HEK293 (cell line): ENCODE measurements at regions not wholly inside any gene's neighbourhood (a gene's known extent, or its start where the extent isn't known, plus 50 kb on each side); places are given as distances from the start of the nearest gene placed in this dataset.

Experiments used
- CTCF ChIA-PET: fragments of 350-600 bp; formaldehyde crosslinking; extraction: SDS; loops from one replicate; lab custom pipeline; 2021; ENCODE audit warnings: antibody characterized with exemption; lab: Yijun Ruan, JAX
- POLR2A ChIA-PET: fragments of 300-600 bp; formaldehyde crosslinking; extraction: SDS; loops from one replicate; lab custom pipeline; 2020; ENCODE audit warnings: antibody characterized with exemption, inconsistent platforms; lab: Yijun Ruan, JAX
- H3K27ac ChIP-seq: fragments of 200-500 bp; sonication (Bioruptor generic); 2 replicates; pipeline ENCODE4 v1.5.1; 2014; ENCODE audit warnings: low read depth, low read length, control low read depth, inconsistent platforms; ENCODE audit errors: extremely low read depth
- H3K36me3 ChIP-seq, 2 experiments: fragments of 200-500 bp in 1 of 2; sonication (Bioruptor generic) in 1 of 2; 1 replicate in 1 of 2; 2 replicates in 1 of 2; pipeline ENCODE4 v1.5.1; 2014 to 2017; ENCODE audit warnings: inconsistent platforms in 2 of 2, low read length in 2 of 2; ENCODE audit not compliant: control insufficient read depth in 2 of 2, insufficient read depth in 1 of 2
- H3K4me1 ChIP-seq: fragments of 200-500 bp; sonication (Bioruptor generic); 2 replicates; pipeline ENCODE4 v1.5.1; 2014; ENCODE audit warnings: mild to moderate bottlenecking, low read length, inconsistent platforms; ENCODE audit not compliant: control insufficient read depth, insufficient read depth
- H3K4me3 ChIP-seq: 2 replicates; pipeline ENCODE4 v1.5.1; 2011; ENCODE audit warnings: low read depth, mild to moderate bottlenecking, control low read depth, low read length, moderate library complexity
- H3K9me3 ChIP-seq: fragments of 200-500 bp; sonication (Bioruptor generic); 2 replicates; pipeline ENCODE4 v1.5.1; 2014; ENCODE audit warnings: low read depth, low read length, inconsistent platforms; ENCODE audit not compliant: control insufficient read depth, insufficient read depth
- CTCF ChIP-seq: fragments of 450-650 bp; formaldehyde crosslinking; IDR thresholded peaks from 2 replicates; pipeline ENCODE4 v1.5.1; 2016; ENCODE audit warnings: missing biosample characterization, missing genetic modification characterization
- KLF10 ChIP-seq: fragments of 450-650 bp; IDR thresholded peaks from 2 replicates; pipeline ENCODE4 v1.5.1; 2018; ENCODE audit warnings: missing biosample characterization, mild to moderate bottlenecking, missing genetic modification characterization
- KLF17 ChIP-seq: fragments of 450-650 bp; formaldehyde crosslinking; IDR thresholded peaks from 2 replicates; pipeline ENCODE4 v1.5.1; 2016; ENCODE audit warnings: missing biosample characterization, missing genetic modification characterization
- PRDM1 ChIP-seq: fragments of 450-650 bp; formaldehyde crosslinking; IDR thresholded peaks from 2 replicates; pipeline ENCODE4; 2016; ENCODE audit warnings: missing biosample characterization, missing genetic modification characterization
- REST ChIP-seq: fragments of 450-650 bp; formaldehyde crosslinking; IDR thresholded peaks from 2 replicates; pipeline ENCODE4 v1.5.1; 2016; ENCODE audit warnings: missing biosample characterization, missing genetic modification characterization
- SCRT1 ChIP-seq: fragments of 450-650 bp; formaldehyde crosslinking; IDR thresholded peaks from 2 replicates; pipeline ENCODE4 v1.5.1; 2016; ENCODE audit warnings: missing biosample characterization, missing genetic modification characterization, borderline replicate concordance
- SP3 ChIP-seq: fragments of 450-650 bp; formaldehyde crosslinking; IDR thresholded peaks from 2 replicates; pipeline ENCODE4 v1.5.1; 2016; ENCODE audit warnings: missing biosample characterization, missing genetic modification characterization
- ZBTB26 ChIP-seq: fragments of 450-650 bp; formaldehyde crosslinking; optimal IDR thresholded peaks from 2 replicates; pipeline ENCODE3; 2016; ENCODE audit warnings: missing biosample characterization, mild to moderate bottlenecking, missing genetic modification characterization
- ZEB2 ChIP-seq: fragments of 450-650 bp; formaldehyde crosslinking; IDR thresholded peaks from 2 replicates; pipeline ENCODE4 v1.5.1; 2016; ENCODE audit warnings: missing biosample characterization, missing genetic modification characterization
- ZFP3 ChIP-seq: fragments of 450-650 bp; formaldehyde crosslinking; IDR thresholded peaks from 2 replicates; pipeline ENCODE4 v1.5.1; 2016; ENCODE audit warnings: low read depth, missing biosample characterization, missing genetic modification characterization
- ZNF140 ChIP-seq: fragments of 450-650 bp; formaldehyde crosslinking; IDR thresholded peaks from 2 replicates; pipeline ENCODE4 v1.5.1; 2016; ENCODE audit warnings: missing biosample characterization, missing genetic modification characterization
- ZNF155 ChIP-seq: fragments of 450-650 bp; formaldehyde crosslinking; IDR thresholded peaks from 2 replicates; pipeline ENCODE4 v1.5.1; 2016; ENCODE audit warnings: missing biosample characterization, missing genetic modification characterization
- ZNF23 ChIP-seq: fragments of 450-650 bp; formaldehyde crosslinking; IDR thresholded peaks from 2 replicates; pipeline ENCODE4 v1.5.1; 2016; ENCODE audit warnings: missing biosample characterization, missing genetic modification characterization, borderline replicate concordance
- ZNF335 ChIP-seq: fragments of 450-650 bp; formaldehyde crosslinking; conservative IDR thresholded peaks from 2 replicates; pipeline ENCODE4 v1.5.1; 2016; ENCODE audit warnings: missing biosample characterization, missing genetic modification characterization
- ZNF341 ChIP-seq: fragments of 450-650 bp; formaldehyde crosslinking; IDR thresholded peaks from 2 replicates; pipeline ENCODE4; 2016; ENCODE audit warnings: low read depth, missing biosample characterization, missing genetic modification characterization
- ZNF37A ChIP-seq: fragments of 450-650 bp; IDR thresholded peaks from 2 replicates; pipeline ENCODE4 v1.5.1; 2018; ENCODE audit warnings: missing biosample characterization, missing genetic modification characterization
- ZNF391 ChIP-seq: fragments of 450-650 bp; formaldehyde crosslinking; IDR thresholded peaks from 2 replicates; pipeline ENCODE4 v1.5.1; 2016; ENCODE audit warnings: low read depth, missing biosample characterization, missing genetic modification characterization, borderline replicate concordance
- ZNF423 ChIP-seq: fragments of 450-650 bp; formaldehyde crosslinking; IDR thresholded peaks from 2 replicates; pipeline ENCODE4 v1.5.1; 2016; ENCODE audit warnings: missing biosample characterization, missing genetic modification characterization
- ZNF544 ChIP-seq: fragments of 450-650 bp; formaldehyde crosslinking; IDR thresholded peaks from 2 replicates; pipeline ENCODE4 v1.5.0; 2017; ENCODE audit warnings: missing biosample characterization, missing genetic modification characterization
- ZNF548 ChIP-seq: fragments of 450-650 bp; formaldehyde crosslinking; IDR thresholded peaks from 2 replicates; pipeline ENCODE4 v1.5.1; 2016; ENCODE audit warnings: missing biosample characterization, missing genetic modification characterization
- ZNF571 ChIP-seq: fragments of 450-650 bp; formaldehyde crosslinking; IDR thresholded peaks from 2 replicates; pipeline ENCODE4 v1.5.0; 2017; ENCODE audit warnings: missing biosample characterization, missing genetic modification characterization
- ZNF596 ChIP-seq: fragments of 450-650 bp; IDR thresholded peaks from 2 replicates; pipeline ENCODE4 v1.5.0; 2018; ENCODE audit warnings: missing biosample characterization, mild to moderate bottlenecking, missing genetic modification characterization, moderate library complexity
- ZNF645 ChIP-seq: fragments of 450-650 bp; formaldehyde crosslinking; IDR thresholded peaks from 2 replicates; pipeline ENCODE4; 2016; ENCODE audit warnings: missing biosample characterization, missing genetic modification characterization
- ZNF692 ChIP-seq: fragments of 450-650 bp; formaldehyde crosslinking; IDR thresholded peaks from 2 replicates; pipeline ENCODE4 v1.5.1; 2016; ENCODE audit warnings: missing biosample characterization, missing genetic modification characterization

- no peak for TF ChIP-seq ZEB2 (tag by site-specific recombination)
- TF ChIP-seq REST (tag by site-specific recombination), result 0 out of 2 replicates have a peak, but pooled peaks have one; percentile 48
- TF ChIP-seq ZNF548 (tag by site-specific recombination), result no peak
- TF ChIP-seq ZBTB26 (tag by site-specific recombination), result peak; percentile 41
- no peak; the same call in 1 of the 2 replicates for TF ChIP-seq SP3 (tag by site-specific recombination)
- TF ChIP-seq ZNF423, result 0 out of 2 replicates have a peak, but pooled peaks have one; percentile 15
- no peak for TF ChIP-seq ZFP3 (tag by site-specific recombination)
- TF ChIP-seq KLF17, result 0 out of 2 replicates have a peak, but pooled peaks have one; percentile 22
These were observed 56.6 kb upstream of the BCOR start (continued) for GRCh38 chrX:40154250-40154852.

DNA sequence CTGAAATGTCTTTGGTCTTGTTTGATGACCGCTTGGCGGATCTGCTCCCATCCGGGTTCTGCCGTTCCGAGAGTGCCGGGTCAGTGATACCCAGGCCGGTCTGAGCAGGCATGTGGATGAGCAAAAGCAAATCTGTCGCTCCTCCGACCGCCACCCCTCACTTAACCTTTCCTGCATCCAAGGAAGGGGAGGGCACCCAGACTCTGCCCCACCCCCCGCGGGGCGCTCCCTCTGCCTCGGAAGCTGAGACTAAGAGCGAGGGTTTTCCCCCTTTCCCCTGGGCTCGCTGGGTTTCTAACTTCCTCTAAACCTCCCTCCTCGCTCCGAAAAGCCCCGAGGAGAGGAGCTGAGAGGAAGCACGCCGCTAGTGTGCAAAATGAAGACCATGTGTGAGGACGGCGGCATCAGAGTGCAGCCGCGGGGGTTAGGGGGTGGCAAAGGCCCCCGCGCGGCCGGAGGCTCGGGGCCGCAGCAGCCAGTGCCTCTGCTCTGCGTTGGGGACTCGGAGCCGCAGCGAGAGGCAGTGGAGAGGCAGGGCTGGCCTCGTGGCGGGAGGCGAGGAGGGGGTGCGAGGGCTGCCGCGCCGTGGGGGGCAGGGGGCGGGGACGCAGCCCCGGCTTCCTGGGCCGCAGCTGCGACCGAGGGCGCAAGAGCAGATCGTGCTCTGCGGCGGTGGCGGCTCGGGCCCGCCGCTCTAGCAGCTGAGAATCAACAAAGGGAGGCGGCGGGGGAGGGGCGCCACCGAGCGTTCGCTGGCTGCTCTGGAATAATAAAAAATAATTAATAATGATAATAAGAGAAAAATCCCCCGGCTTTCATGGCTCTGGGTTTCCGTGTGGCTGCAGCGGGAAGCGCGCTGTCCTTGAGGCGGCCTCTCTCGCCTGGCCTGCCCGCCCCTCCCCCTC lies 55.8 kb upstream of the BCOR start:
- ChIA-PET POLR2A (interaction anchor here (0.6 to 1.9 kb wide), 5 partner anchors 42 to 57 kb away, joined by 3 to 14 read pairs (median 3); partner anchors contain the start of gene BCOR), CTCF (interaction anchor here (0.6 to 1.2 kb wide), 3 partner anchors 17 to 56 kb away, joined by 3 read pairs; partner anchors contain the start of gene BCOR)
- Histone ChIP-seq H3K4me3 (peak overlapping the region; percentile 25), H3K4me1 (peaks cover 15% of the 10 kb centered on the region), H3K27ac (peak overlapping the region; percentile 95), H3K9me3 (no peaks in the 10 kb centered on the region), H3K36me3 (no peaks in the 10 kb centered on the region)
- TF ChIP-seq CTCF (tag by site-specific recombination) (peak; percentile 60; the same call in 1 of the 2 replicates), ZNF645 (tag by site-specific recombination) (no peak), ZNF596 (no peak), PRDM1 (tag by site-specific recombination) (0 out of 2 replicates have a peak, but pooled peaks have one; percentile 25), KLF10 (tag by site-specific recombination) (peak; percentile 38; the same call in 1 of the 2 replicates), SCRT1 (tag by site-specific recombination) (no peak), ZNF571 (tag by site-specific recombination) (no peak), ZNF155 (tag by site-specific recombination) (no peak), ZNF341 (peak; percentile 65), ZNF37A (tag by site-specific recombination) (no peak), ZNF23 (tag by site-specific recombination) (no peak), ZNF692 (no peak), ZNF335 (tag by site-specific recombination) (peak; percentile 29; the same call in 1 of the 2 replicates), ZFP3 (tag by site-specific recombination) (no peak), ZNF391 (tag by site-specific recombination) (no peak), ZNF140 (tag by site-specific recombination) (no peak), ZNF544 (no peak)
